ENCODE measurements at regions not wholly inside any gene's neighbourhood (a gene's known extent, or its start where the extent isn't known, plus 50 kb on each side); places are given as distances from the start of the nearest gene placed in this dataset.

GRCh38 chr14:66120402-66120801 is 365.8 kb upstream of the CCDC196 start:
- Mint-ChIP-seq H3K36me3 (ENCODE audit: low read depth) (no peaks in the 10 kb centered on the region; the same call in 1 of the 2 replicates), H3K4me1 (ENCODE audit: low read depth) (peaks cover 6% of the 10 kb centered on the region; the same call in 1 of the 2 replicates), H3K4me3 (no peak overlapping the region), H3K9me3 (peaks cover 22% of the 10 kb centered on the region), H3K27ac (no peak overlapping the region), H3K27me3 (ENCODE audit: insufficient read depth) (no peaks in the 10 kb centered on the region)
- no peak for DNase-seq
- TF ChIP-seq, protein P1, sequence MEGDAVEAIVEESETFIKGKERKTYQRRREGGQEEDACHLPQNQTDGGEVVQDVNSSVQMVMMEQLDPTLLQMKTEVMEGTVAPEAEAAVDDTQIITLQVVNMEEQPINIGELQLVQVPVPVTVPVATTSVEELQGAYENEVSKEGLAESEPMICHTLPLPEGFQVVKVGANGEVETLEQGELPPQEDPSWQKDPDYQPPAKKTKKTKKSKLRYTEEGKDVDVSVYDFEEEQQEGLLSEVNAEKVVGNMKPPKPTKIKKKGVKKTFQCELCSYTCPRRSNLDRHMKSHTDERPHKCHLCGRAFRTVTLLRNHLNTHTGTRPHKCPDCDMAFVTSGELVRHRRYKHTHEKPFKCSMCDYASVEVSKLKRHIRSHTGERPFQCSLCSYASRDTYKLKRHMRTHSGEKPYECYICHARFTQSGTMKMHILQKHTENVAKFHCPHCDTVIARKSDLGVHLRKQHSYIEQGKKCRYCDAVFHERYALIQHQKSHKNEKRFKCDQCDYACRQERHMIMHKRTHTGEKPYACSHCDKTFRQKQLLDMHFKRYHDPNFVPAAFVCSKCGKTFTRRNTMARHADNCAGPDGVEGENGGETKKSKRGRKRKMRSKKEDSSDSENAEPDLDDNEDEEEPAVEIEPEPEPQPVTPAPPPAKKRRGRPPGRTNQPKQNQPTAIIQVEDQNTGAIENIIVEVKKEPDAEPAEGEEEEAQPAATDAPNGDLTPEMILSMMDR (IDR thresholded peaks at IDR 0.05) = no peak

DNA sequence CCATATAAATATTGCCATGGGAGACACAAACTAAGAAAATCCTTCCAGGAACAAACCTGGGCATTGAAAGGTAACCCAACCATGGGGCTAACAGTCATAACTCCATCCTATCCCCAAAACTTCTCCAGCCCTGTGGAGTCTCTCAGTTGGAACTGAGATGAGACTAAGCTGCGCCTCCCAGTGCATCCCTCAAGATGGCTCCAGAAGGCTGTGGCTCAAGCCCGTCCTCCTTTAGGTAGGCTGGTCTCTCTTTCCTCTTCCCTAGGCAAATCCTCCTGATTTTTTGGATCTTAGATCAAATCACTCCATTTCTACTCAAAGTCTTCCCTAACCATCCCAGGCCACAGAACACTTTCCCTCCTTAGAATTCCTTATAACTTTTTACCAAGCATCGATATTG is 364.3 kb upstream of the CCDC196 start:
- Mint-ChIP-seq H3K27ac (no peak overlapping the region), H3K4me3 (no peak overlapping the region), H3K4me1 (ENCODE audit: low read depth) (peaks cover 6% of the 10 kb centered on the region; the same call in 1 of the 2 replicates), H3K9me3 (peaks cover 29% of the 10 kb centered on the region), H3K27me3 (ENCODE audit: insufficient read depth) (no peaks in the 10 kb centered on the region), H3K36me3 (ENCODE audit: low read depth) (no peaks in the 10 kb centered on the region; the same call in none of the 2 replicates)
- DNase-seq = no peak
- TF ChIP-seq, protein P1 (IDR thresholded peaks at IDR 0.05) = no peak

GRCh38 chr14:66129224-66129623 is 356.9 kb upstream of the CCDC196 start:
- no peak overlapping the region for H3K4me3 Mint-ChIP-seq
- no peak overlapping the region for H3K27ac Mint-ChIP-seq
- no peak for DNase-seq
- TF ChIP-seq, protein P1 (IDR thresholded peaks at IDR 0.05) = no peak
- H3K36me3 Mint-ChIP-seq (ENCODE audit: low read depth) = no peaks in the 10 kb centered on the region; the same call in none of the 2 replicates
- H3K27me3 Mint-ChIP-seq (ENCODE audit: insufficient read depth) = no peaks in the 10 kb centered on the region
- H3K9me3 Mint-ChIP-seq = peaks cover 45% of the 10 kb centered on the region
- H3K4me1 Mint-ChIP-seq (ENCODE audit: low read depth) = no peaks in the 10 kb centered on the region

GRCh38 chr14:66131111-66131510 is 355.1 kb upstream of the CCDC196 start:
- peaks cover 44% of the 10 kb centered on the region for H3K9me3 Mint-ChIP-seq
- H3K4me3 Mint-ChIP-seq = no peak overlapping the region
- no peak overlapping the region for H3K27ac Mint-ChIP-seq
- no peaks in the 10 kb centered on the region for H3K27me3 Mint-ChIP-seq (ENCODE audit: insufficient read depth)
- TF ChIP-seq, protein P1 (IDR thresholded peaks at IDR 0.05) = no peak
- DNase-seq = no peak
- no peaks in the 10 kb centered on the region; the same call in 1 of the 2 replicates for H3K36me3 Mint-ChIP-seq (ENCODE audit: low read depth)
- H3K4me1 Mint-ChIP-seq (ENCODE audit: low read depth) = no peaks in the 10 kb centered on the region

DNA sequence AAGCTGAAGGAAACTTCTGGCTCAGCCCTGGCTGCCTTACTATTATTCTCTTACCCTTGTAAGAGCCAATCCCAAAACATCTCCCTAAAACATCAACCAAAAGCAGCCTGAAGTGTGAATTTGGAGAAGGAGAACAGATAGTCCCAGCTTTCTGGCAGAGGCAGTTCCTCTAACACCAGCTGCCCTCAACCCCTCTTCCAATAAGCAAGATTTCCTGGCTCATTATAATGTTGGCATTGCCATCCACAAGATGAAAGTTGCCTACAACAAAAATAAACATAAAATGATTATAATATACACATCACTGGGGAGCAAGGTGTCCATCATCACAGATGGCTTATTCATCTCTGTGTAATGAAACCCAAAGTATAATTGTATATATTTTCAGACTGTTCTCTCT is 352.5 kb upstream of the CCDC196 start:
- H3K4me3 Mint-ChIP-seq = no peak overlapping the region
- DNase-seq = no peak
- no peaks in the 10 kb centered on the region; the same call in 1 of the 2 replicates for H3K36me3 Mint-ChIP-seq (ENCODE audit: low read depth)
- H3K27ac Mint-ChIP-seq = no peak overlapping the region
- peaks cover 31% of the 10 kb centered on the region for H3K9me3 Mint-ChIP-seq
- TF ChIP-seq, protein P1 (IDR thresholded peaks at IDR 0.05) = no peak
- H3K27me3 Mint-ChIP-seq (ENCODE audit: insufficient read depth) = no peaks in the 10 kb centered on the region
- H3K4me1 Mint-ChIP-seq (ENCODE audit: low read depth) = no peaks in the 10 kb centered on the region

GRCh38 chr14:66135831-66136230 is 350.3 kb upstream of the CCDC196 start:
- Mint-ChIP-seq H3K27ac (no peak overlapping the region), H3K36me3 (ENCODE audit: low read depth) (no peaks in the 10 kb centered on the region; the same call in 1 of the 2 replicates), H3K27me3 (ENCODE audit: insufficient read depth) (no peaks in the 10 kb centered on the region), H3K9me3 (peaks cover 28% of the 10 kb centered on the region), H3K4me1 (ENCODE audit: low read depth) (no peaks in the 10 kb centered on the region), H3K4me3 (no peak overlapping the region)
- TF ChIP-seq, protein P1 (IDR thresholded peaks at IDR 0.05) = no peak
- DNase-seq = no peak
